ENCODE measurements at regions not wholly inside any gene's neighbourhood (a gene's known extent, or its start where the extent isn't known, plus 50 kb on each side); places are given as distances from the start of the nearest gene placed in this dataset.
"Not testable (repeated sequence)": the region's sequence is repeated elsewhere in the genome, so short reads cannot be mapped to it uniquely, and the experiment has no call there.

DNA sequence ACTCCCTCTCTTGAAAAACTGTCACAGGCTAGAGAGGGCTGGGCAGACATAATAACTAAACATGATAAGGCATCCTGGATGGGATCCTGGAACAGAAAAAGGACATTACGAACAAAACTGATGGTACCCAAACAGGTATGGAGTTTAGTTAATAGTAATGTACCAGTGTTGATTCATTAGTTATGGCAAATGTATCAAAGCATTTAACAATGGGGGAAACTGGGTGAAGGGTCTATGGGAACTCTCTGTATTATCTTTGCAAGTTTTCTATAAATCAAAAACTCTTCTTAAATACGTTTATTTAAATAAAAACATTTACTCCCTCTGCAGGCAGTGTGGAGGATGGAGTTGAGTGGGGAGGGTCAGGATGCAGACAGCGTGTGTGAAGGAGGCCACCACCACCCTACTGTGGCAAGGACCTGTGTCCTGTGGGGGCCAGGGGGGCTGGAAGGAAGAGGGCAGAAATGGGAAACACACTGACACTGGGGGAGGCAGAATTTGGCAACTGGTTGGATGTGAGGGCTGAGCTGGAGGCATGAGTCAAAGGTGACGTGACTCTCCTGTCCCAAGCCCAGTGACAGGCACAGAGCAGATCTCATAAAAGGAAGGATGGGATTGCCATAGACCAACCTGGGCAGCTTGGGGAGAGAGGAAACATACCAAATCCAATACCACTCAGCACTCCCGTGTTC lies 59.6 kb upstream of the ITGA11 start:
- Histone ChIP-seq H3K27ac (ENCODE audit: low read depth, low read length) (no peak overlapping the region), H3K36me3 (ENCODE audit: control insufficient read depth, insufficient read depth, low read length) (no peaks in the 10 kb centered on the region), H3K4me1 (ENCODE audit: control insufficient read depth, insufficient read depth, low read length) (no peaks in the 10 kb centered on the region), H3K4me3 (ENCODE audit: low read depth, low read length) (no peak overlapping the region), H3K9me3 (ENCODE audit: control insufficient read depth, insufficient read depth, low read length) (no peaks in the 10 kb centered on the region), H3K27me3 (ENCODE audit: control insufficient read depth, insufficient read depth, low read length) (no peaks in the 10 kb centered on the region)
- DNase-seq (ENCODE audit: low read depth in 4 of 6, low spot score in 6 of 6), result no peak
- WGBS (ENCODE audit: insufficient coverage), result 100% methylated on average over 3 of the region's 5 CpGs

GRCh38 chr15:68492855-68493254 lies 60.9 kb upstream of the ITGA11 start:
- Histone ChIP-seq H3K27me3 (ENCODE audit: control insufficient read depth, insufficient read depth, low read length) (no peaks in the 10 kb centered on the region), H3K27ac (ENCODE audit: low read depth, low read length) (peak overlapping the region; percentile 40), H3K9me3 (ENCODE audit: control insufficient read depth, insufficient read depth, low read length) (no peaks in the 10 kb centered on the region), H3K4me3 (ENCODE audit: low read depth, low read length) (no peak overlapping the region), H3K36me3 (ENCODE audit: control insufficient read depth, insufficient read depth, low read length) (no peaks in the 10 kb centered on the region), H3K4me1 (ENCODE audit: control insufficient read depth, insufficient read depth, low read length) (no peaks in the 10 kb centered on the region)
- peak in 1 of 6 donors; percentile 59 for DNase-seq (ENCODE audit: low read depth in 4 of 6, low spot score in 6 of 6)
- no CpG with 5 or more reads among the region's 4 CpGs for WGBS (ENCODE audit: insufficient coverage)

DNA sequence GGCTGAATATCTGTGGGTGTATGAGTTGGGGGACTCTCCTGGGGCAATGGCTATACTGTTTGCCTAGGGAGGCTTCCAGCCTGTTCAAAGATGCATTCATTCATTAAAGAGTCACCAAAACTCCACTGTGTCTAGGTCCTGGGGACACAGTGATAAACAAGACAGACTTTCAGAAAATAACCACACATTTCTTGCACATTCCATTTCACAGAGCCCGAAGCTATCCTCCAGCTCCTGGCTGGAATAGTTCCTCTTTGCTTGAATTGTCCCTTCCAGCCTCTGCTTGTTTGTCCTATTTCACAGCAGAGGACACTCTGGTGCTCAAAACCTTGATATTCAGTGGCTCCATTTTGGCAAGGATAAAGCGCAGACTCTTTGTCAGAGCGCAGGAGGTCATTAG lies 61.7 kb upstream of the ITGA11 start:
- H3K4me3 ChIP-seq (ENCODE audit: low read depth, low read length), result no peak overlapping the region
- no peaks in the 10 kb centered on the region for H3K36me3 ChIP-seq (ENCODE audit: control insufficient read depth, insufficient read depth, low read length)
- no peaks in the 10 kb centered on the region for H3K4me1 ChIP-seq (ENCODE audit: control insufficient read depth, insufficient read depth, low read length)
- no peak overlapping the region for H3K27ac ChIP-seq (ENCODE audit: low read depth, low read length)
- DNase-seq (ENCODE audit: low read depth in 4 of 6, low spot score in 6 of 6), result no peak
- no peaks in the 10 kb centered on the region for H3K27me3 ChIP-seq (ENCODE audit: control insufficient read depth, insufficient read depth, low read length)
- H3K9me3 ChIP-seq (ENCODE audit: control insufficient read depth, insufficient read depth, low read length), result no peaks in the 10 kb centered on the region
- 91% methylated on average over 2 of the region's 3 CpGs for WGBS (ENCODE audit: insufficient coverage)

DNA sequence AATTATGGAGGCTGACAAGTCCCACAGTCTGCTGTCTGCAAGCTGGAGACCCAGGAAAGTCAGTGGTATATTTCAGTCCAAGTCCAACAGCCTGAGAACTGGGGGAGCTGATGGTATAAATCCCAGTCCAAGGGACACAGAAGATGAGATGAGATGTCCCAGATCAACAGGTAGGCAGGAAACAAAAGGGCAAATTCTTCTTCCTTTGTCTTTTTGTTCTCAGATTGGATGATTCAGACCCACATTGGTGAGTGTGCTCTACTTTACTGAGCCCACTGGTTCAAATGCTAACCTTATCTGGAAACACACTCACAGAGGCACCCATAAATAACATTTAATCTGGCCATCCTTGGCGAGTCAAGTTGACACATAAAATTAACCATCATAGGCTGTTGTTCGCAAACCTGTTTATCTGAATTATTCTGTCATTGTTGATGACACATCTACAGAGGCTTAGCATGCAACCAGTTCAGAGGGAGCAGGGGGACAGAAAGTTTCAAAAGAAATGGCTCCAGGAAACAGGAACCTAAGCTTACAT lies 62.7 kb upstream of the ITGA11 start:
- H3K4me3 ChIP-seq (ENCODE audit: low read depth, low read length), result no peak overlapping the region
- DNase-seq (ENCODE audit: low read depth in 4 of 6, low spot score in 6 of 6), result no peak
- no CpG with 5 or more reads among the region's 2 CpGs for WGBS (ENCODE audit: insufficient coverage)

GRCh38 chr15:68495221-68495950 lies 63.4 kb upstream of the ITGA11 start:
- Histone ChIP-seq H3K27me3 (ENCODE audit: control insufficient read depth, insufficient read depth, low read length) (no peaks in the 10 kb centered on the region), H3K9me3 (ENCODE audit: control insufficient read depth, insufficient read depth, low read length) (no peaks in the 10 kb centered on the region), H3K4me3 (ENCODE audit: low read depth, low read length) (no peak overlapping the region), H3K4me1 (ENCODE audit: control insufficient read depth, insufficient read depth, low read length) (no peaks in the 10 kb centered on the region), H3K36me3 (ENCODE audit: control insufficient read depth, insufficient read depth, low read length) (no peaks in the 10 kb centered on the region), H3K27ac (ENCODE audit: low read depth, low read length) (no peak overlapping the region)
- WGBS (ENCODE audit: insufficient coverage), result 100% methylated on average over 1 of the region's 1 CpG
- DNase-seq (ENCODE audit: low read depth in 4 of 6, low spot score in 6 of 6), result peak in 1 of 6 donors; percentile 7

More for the DNA sequence above, 62.7 kb upstream of the ITGA11 start:
- Histone ChIP-seq H3K36me3 (ENCODE audit: control insufficient read depth, insufficient read depth, low read length) (no peaks in the 10 kb centered on the region), H3K27ac (ENCODE audit: low read depth, low read length) (no peak overlapping the region), H3K9me3 (ENCODE audit: control insufficient read depth, insufficient read depth, low read length) (no peaks in the 10 kb centered on the region), H3K4me1 (ENCODE audit: control insufficient read depth, insufficient read depth, low read length) (no peaks in the 10 kb centered on the region), H3K27me3 (ENCODE audit: control insufficient read depth, insufficient read depth, low read length) (no peaks in the 10 kb centered on the region)

DNA sequence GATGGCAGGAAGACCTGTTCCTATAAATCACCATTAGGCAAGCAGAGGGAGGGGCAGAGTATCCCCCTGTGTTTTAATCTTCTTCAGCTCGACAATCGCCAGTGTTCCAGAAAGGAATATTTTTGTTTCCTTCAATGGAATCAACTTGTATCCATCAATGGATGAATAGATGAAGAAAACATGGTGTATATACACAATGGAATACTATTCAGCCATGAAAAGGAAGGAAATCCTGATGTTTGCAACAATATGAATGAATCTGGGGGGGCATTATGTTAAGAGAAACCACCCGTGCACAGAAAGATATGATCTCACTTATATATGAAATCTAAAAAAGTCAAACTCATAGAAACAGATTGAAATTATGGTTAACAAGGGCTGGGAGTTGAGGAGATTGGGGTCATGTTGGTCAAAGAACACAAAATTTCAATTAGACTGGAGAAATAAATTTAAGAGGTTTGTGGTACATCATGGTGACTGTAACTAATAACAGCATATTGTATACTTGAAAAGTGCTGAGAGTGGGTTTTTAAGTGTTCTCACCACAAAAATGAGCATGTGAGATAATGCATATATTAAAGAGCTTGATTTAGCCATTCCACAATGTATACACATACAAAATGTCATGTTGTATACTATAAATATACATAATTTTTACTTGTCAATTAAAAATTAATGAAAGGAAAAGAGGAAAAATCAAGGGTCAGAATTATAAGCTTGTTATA lies 64.2 kb upstream of the ITGA11 start:
- H3K36me3 ChIP-seq (ENCODE audit: control insufficient read depth, insufficient read depth, low read length), result no peaks in the 10 kb centered on the region
- H3K27ac ChIP-seq (ENCODE audit: low read depth, low read length), result no peak overlapping the region
- H3K9me3 ChIP-seq (ENCODE audit: control insufficient read depth, insufficient read depth, low read length), result no peaks in the 10 kb centered on the region
- H3K27me3 ChIP-seq (ENCODE audit: control insufficient read depth, insufficient read depth, low read length), result no peaks in the 10 kb centered on the region
- peaks cover under 1% of the 10 kb centered on the region for H3K4me1 ChIP-seq (ENCODE audit: control insufficient read depth, insufficient read depth, low read length)
- DNase-seq (ENCODE audit: low read depth in 4 of 6, low spot score in 6 of 6), result no peak
- no peak overlapping the region for H3K4me3 ChIP-seq (ENCODE audit: low read depth, low read length)
- WGBS (ENCODE audit: insufficient coverage), result no CpG with 5 or more reads among the region's 3 CpGs

DNA sequence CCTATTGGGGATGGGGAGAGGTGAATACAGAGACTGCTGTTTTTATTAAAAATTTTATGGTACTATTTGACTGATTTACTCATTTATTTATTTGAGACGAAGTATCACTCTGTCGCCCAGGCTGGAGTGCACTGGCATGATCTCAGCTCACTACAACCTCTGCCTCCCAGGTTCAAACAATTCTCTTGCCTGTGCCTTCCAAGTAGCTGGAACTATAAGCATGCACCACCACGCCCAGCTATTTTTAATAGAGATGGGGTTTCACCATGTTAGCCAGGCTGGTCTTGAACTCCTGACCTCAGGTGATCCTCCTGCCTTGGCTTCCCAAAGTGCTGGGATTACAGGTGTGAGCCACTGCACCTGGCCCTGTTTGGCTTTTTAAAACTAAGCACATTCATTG lies 64.8 kb upstream of the ITGA11 start:
- H3K27me3 ChIP-seq (ENCODE audit: control insufficient read depth, insufficient read depth, low read length); H3K9me3 ChIP-seq (ENCODE audit: control insufficient read depth, insufficient read depth, low read length); H3K27ac ChIP-seq (ENCODE audit: low read depth, low read length); H3K4me3 ChIP-seq (ENCODE audit: low read depth, low read length); H3K36me3 ChIP-seq (ENCODE audit: control insufficient read depth, insufficient read depth, low read length); DNase-seq (ENCODE audit: low read depth in 4 of 6, low spot score in 6 of 6); H3K4me1 ChIP-seq (ENCODE audit: control insufficient read depth, insufficient read depth, low read length): not testable (repeated sequence)
- WGBS (ENCODE audit: insufficient coverage), result 100% methylated on average over 2 of the region's 3 CpGs

GRCh38 chr15:68497206-68497910 lies 65.4 kb upstream of the ITGA11 start:
- Histone ChIP-seq H3K27me3 (ENCODE audit: control insufficient read depth, insufficient read depth, low read length) (no peaks in the 10 kb centered on the region), H3K4me1 (ENCODE audit: control insufficient read depth, insufficient read depth, low read length) (peaks cover 3% of the 10 kb centered on the region), H3K36me3 (ENCODE audit: control insufficient read depth, insufficient read depth, low read length) (no peaks in the 10 kb centered on the region), H3K27ac (ENCODE audit: low read depth, low read length) (no peak overlapping the region), H3K9me3 (ENCODE audit: control insufficient read depth, insufficient read depth, low read length) (no peaks in the 10 kb centered on the region), H3K4me3 (ENCODE audit: low read depth, low read length) (no peak overlapping the region)
- no peak for DNase-seq (ENCODE audit: low read depth in 4 of 6, low spot score in 6 of 6)
- 61% methylated on average over 4 of the region's 5 CpGs for WGBS (ENCODE audit: insufficient coverage)

GRCh38 chr15:68498076-68498475 lies 66.1 kb upstream of the ITGA11 start:
- Histone ChIP-seq H3K4me3 (ENCODE audit: low read depth, low read length) (no peak overlapping the region), H3K9me3 (ENCODE audit: control insufficient read depth, insufficient read depth, low read length) (no peaks in the 10 kb centered on the region), H3K27me3 (ENCODE audit: control insufficient read depth, insufficient read depth, low read length) (no peaks in the 10 kb centered on the region), H3K27ac (ENCODE audit: low read depth, low read length) (no peak overlapping the region), H3K36me3 (ENCODE audit: control insufficient read depth, insufficient read depth, low read length) (no peaks in the 10 kb centered on the region), H3K4me1 (ENCODE audit: control insufficient read depth, insufficient read depth, low read length) (peaks cover 3% of the 10 kb centered on the region)
- 98% methylated on average over 2 of the region's 2 CpGs for WGBS (ENCODE audit: insufficient coverage)
- no peak for DNase-seq (ENCODE audit: low read depth in 4 of 6, low spot score in 6 of 6)
